GM03348 (cell line): ENCODE measurements at regions not wholly inside any gene's neighbourhood (a gene's known extent, or its start where the extent isn't known, plus 50 kb on each side); places are given as distances from the start of the nearest gene placed in this dataset.

Experiments
- DNase-seq: peaks from one replicate; pipeline ENCODE4 v3.0.0; 2012; ENCODE audit warnings: low spot score

DNA sequence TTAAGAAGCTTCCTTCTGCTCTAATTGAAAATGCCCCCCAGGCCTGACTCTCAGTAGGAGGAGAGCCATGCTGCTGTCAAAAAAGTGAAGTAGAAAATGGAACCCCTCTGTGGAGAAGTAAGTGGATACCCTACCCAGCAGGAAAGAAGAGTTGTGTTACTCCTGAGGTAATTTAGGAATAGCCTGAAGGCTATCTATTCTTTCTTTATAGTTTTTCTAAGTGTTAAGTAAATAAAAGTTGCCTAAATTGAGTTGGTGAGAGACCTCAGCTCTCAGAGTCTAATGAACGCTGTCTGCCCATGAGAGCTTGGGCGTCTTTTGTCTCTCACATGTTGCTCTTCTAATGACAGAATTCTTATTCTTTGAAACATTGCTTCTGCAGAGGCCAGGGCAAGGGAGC is 116.2 kb downstream of the NSUN3 start:
- DNase-seq, result no peak

DNA sequence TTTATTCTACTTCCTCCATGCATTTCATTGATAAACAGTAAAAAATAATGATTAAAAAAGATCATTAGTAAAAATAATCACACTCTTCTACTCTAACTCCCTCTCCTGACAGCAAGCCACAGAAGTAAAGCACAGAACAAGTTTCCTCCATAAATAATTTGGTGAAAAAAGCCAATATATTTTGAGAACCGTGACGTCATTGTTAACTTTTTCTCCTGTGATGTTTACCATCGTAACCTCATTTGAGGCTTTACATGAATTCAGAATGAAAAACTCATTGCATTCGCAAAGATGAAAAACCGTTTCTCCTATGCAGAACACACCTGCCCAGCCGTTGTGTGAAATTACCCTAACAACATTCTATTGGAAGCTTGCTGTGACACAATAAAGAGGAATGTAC is 120.7 kb downstream of the NSUN3 start:
- no peak for DNase-seq

DNA sequence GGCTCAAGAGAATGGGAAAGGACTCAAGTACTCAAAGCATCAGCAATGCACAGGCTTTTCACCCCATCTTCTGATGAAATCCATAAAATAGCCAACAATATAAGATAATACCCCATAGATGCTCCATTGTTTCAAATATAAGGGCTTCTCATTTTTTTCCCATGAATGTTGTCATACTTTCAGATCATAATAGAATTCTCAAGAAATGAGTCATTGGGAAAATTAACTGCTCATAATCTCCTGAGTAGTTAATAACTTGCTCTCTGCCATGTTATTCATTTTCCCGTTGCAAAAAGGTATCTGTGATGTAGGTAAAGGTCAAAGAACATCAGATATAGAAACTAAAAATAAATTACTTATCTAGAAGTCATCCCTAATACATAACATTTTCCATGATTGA is 121.9 kb downstream of the NSUN3 start:
- DNase-seq, result peak; percentile 15

DNA sequence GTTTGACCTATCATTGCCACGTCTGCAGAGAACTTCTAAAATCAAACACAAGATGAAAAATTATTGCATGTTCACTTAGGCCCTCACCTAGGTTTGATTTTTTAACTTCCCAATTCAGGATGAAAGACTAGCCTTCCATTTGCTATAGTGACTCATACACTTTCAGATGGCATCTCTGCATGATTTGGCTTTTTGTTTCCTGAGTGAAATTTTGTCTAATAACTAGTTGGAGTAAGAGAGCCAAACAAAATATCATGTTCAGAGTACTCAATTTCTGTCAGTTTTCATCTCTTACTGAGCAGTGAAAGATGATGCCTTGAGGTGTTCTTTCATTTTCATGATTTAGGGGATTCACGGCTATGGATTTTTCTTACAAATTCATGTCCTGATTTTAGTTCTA is 122.9 kb downstream of the NSUN3 start:
- DNase-seq, result no peak

DNA sequence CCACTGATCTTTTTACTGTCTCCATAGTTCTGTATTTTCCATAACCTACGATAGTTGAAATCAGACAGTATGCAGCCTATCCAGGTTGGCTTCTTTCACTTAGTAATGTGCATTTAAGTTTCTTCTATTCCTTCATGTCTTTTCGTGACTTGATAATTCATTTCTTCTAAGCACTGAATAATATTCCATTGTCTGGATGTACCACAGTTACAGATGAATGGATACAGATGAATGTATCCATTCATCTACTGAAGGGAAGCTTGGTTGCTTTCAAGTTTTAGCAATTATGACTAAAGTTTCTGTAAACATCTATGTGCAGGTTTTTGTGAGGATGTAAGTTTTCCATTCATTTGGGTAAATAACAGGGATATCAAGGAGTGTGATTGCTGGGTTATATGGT is 124.8 kb downstream of the NSUN3 start:
- no peak for DNase-seq

DNA sequence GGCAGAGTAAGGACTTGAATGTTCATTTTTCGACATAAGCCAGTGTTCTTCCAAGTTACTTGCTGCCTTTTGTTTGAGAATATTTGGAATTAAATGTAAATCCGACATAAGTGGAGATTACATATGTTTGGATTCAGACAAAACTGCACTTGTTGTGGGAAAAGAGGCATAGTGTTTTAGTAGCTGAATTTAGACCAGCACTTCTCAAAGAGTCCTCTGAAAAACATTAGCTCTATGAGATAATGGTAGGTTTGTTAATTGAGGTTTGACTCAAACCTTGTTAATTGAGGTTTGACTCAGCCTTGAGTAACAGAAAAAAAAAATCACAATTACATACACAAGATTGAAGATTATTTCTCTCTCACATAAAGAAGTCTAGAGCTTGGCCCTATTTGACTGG is 132.5 kb downstream of the NSUN3 start:
- no peak for DNase-seq

DNA sequence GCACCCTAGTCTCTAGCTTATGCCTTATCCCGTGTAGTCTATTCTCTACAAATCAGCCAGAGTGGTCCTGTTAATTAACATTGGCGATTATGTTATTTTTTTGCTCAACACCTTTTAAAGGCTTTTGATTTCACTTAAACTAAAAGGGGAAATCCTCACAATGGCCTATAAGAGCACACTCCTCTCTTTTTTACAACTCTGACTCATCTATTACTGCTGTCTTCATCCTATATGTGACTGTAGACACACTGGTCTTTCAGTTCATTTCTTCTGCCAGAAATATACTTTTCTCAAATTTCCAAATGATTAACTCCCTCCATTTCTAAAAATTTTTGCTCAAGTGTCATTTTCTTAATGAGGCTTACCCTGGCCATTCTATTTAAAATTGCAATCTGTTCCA is 143.4 kb downstream of the NSUN3 start:
- no peak for DNase-seq

DNA sequence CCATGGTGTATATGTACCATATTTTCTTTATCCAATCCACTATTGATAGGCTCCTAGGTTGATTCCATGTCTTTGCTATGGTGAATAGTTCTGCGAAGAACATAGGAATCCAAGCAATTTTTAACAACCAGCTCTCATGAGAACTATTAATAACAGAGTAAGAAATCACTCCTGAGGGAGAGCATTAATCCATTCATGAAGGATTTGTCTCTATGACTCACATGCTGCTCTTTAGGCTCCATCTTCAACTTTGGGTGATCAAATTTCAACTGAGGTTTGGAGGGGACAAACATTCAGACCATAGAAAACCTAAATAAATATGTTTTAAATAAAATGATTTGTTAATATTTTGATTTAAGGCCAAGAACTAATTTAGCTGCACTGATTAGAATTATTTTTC is 147.4 kb downstream of the NSUN3 start:
- DNase-seq, result no peak

DNA sequence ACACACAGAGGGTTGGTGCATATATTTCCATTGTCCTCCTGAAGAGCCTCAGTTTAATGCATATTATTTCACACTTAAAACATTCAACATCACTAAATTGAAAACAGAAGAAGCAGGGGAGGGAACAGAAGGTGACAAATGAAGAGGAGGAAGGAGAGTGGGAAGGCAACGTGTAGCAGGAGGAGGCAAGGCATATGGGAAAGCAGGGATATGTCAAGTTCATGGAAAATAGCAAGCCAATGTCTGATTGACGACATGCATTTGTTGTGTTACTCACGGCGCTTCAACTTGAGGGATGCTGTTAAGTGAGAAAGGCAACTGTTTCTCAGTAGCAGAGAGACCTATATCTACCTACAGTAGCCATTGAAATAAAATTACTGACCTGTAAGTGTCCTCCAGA is 154.5 kb downstream of the NSUN3 start:
- no peak for DNase-seq

DNA sequence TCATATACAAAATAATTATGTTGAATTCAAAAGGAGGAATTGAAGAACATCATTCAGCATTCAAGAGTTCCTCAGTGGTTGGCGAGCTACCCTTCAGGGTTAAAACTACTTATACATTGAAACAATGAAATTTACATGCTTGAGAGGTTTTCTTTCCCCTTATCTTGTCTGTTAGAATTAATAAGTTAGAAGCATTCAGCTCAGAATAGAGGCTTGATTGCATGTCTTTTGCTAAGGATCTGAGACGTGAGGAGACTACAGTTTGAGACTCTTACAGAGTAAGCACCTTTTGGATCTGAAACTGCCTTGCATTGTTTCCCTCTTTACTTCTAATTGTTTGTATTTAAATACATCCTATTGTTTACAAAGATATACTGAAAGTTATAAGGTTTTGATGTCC is 157.6 kb downstream of the NSUN3 start:
- DNase-seq, result no peak

DNA sequence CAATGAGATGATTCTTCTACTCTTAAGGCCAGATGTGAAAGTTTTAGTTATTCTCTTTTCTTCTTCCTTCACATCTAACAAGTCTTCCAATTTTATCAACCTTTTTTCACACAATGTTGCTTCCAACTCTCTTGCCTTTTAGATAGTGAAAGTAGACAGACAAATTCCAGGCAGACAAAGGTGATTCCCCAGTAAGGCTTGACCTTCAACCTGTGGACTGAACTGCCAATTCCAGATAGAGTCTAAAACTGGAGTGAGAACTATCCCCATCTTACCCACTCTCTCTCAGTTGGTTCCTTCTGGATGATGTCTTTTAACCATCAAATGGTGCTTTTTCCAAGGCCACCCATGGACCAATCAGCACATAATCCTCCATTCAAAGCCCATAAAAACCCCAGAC is 159.0 kb downstream of the NSUN3 start:
- no peak for DNase-seq

DNA sequence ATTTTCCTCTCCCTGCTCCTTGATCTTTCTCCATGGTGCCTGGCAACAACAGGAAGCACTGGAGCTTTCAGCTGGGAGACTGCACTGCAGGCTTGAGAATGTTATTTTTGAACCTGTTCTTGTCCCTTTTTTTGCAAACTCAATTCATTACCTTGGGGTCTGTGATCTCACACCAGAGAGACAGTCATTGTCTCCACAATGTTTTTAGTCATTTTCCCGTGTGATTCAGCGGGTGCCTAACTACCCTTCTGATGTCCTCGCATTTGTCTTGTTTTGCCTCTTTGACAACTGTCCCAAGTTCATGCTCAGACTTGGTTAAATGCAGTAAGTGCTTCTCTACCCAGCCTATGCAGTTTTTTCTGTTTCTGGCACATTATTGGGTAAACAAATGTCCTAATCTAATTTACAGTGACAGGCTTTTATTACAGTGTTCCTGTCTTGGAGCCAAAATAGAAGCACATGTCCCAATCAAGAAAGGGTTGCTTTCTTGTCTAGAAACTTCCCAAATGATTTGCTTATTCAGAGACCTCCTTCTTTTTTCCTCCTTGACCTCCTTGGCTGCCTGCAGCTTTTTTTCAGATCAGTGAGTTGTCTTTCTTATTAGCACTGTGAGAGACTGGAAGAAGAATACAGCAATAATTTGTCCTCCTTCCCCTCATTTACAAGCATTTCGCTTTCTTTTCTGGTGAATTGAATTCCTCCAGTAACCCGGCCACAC is 162.4 kb downstream of the NSUN3 start:
- DNase-seq, result peak; percentile 9

DNA sequence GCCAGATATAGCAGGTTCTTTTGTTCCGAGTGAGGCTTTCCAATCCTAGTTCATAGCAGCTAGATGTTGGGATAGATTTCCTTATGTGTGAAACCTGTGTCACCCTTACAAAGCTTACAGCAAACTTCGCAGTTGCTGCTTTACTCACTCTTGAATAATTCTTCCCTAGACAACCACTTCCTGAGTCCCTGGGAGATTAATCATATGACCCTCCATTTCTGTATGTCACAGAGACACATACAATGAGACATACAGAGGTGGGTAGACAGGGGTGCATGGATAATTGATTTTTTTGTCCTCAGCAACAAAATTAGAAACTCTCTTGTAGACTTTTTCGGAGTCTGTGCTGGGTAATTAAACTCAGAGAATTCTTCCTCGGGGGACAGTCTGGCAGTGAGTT is 163.2 kb downstream of the NSUN3 start:
- DNase-seq, result peak; percentile 36

DNA sequence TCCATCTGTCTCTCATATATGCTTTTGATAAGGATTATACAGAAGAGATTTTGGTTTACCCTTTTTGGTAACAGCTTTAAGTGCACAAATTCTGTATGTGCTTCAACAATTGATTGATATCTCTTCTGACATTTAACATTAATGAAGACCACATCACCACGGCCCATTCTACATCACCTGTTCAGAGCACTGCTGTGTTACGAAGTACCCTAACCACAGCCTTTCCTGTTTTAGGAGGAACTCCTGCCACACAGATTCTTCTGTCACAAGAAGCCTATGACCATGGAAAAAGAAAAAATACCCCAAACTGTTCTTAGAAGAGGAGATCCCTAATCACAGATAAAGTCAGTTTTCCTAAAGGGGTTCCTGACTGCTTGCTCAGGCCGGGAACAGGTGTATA is 170.1 kb downstream of the NSUN3 start:
- no peak for DNase-seq

DNA sequence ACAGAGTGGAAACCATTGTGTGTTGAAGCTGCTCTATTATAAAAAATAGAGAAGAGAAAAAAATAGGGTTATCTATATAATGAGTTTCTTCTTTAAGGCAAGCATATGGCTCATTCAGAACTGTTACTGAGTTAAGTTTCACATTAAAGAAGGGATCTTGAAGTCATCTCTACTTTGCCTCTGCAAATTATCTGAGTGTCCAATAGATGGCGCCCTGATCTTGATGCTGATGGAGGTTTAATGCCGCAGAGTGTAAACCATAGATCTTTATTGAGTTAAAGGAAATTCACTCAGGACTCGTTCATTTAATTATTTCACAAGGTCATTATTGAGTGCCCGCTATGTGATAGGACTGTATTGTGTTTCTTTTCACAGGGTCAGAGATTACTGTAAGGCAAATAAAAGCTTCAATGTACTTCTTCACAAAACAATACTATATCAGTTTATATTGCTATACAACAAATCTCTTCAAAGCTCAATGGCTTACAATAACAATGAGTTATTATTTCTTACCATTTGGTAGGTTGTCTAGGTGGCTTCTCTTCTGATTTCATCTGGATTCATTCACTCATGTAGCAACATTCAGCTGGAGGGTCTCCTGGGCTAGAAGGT is 171.4 kb downstream of the NSUN3 start:
- peak; percentile 65 for DNase-seq

DNA sequence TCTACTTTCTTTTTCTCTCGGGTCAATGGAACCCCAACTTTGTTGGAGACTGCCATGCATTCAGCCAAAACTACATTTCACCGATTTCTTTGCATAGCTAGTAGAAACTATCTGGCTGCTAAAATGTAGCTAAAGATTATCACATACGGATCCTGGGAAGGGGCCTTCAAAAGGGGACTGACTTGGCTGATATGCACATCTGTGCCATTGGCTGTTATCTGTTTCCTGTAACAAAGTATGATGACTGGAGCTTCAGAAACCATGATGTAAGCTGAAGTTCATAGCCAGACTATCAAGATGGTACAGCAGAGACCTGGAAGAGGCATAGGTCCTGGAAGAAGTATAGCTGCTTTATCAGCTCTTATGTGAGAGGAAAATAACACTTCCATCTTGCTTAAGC is 179.1 kb downstream of the NSUN3 start:
- DNase-seq, result no peak

DNA sequence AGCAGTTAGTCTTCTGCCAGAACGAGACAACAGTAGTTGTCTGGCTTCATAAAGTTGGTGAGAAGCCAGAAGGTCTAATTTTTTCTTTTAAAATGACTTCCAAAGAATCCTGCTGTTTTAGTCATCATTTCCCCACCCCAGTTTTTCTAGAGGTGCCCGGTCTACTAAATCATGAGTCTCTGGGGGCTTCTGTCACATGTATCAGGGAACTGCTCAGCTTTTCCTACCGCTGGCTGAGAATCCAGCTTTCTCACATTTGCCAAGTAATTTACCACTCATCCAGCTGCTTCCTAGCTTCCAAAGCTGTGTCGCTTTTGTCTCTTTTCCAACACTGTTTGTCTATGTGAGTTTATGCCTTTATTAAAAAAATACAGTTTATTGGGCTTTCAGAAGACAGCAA is 183.3 kb downstream of the NSUN3 start:
- peak; percentile 50 for DNase-seq

DNA sequence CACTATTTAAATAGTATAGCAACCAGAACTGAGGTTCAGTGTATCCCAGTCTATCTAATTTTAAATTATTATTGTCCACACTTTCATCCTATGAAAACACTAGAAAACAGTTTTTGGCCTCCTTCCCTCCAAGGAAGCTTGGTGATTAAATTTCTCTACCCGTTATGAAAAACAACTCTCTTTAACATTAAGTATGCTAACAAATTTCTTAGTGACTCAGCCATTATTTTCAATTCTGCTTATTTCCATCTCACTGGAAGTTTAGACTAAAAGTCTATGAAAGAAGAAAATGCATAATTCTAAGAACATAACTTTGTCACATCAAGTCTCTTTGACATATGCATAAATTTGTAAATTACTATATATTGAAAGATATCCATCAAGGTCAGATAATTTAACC is 185.2 kb downstream of the NSUN3 start:
- no peak for DNase-seq

DNA sequence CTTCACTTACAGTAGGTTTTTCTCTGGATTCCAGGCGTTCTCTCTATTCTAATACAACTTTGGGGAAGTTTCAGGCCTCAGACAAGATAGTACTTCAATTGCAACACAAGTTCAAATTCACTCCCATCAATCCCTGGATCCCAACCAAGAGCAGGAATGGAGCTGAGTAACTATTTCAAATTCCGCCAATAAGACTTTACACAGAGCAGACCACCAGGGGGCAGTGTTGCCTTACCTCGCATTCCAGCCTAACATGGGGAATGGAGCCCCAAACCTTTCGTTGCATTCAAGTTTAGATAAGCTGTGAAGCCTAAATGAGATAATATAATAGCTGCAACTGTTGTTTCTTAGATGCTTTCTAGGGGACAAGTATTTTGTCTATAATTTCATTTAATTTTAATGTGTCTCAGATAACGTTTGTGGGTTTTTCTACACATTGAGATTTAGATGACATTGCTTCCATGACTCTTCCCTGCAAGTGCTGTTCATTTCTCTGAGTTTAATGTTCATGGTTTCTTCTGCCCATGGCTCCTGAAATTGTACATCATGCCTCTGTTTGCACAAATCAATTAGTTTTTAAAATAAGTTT is 186.7 kb downstream of the NSUN3 start:
- peak; percentile 80 for DNase-seq

DNA sequence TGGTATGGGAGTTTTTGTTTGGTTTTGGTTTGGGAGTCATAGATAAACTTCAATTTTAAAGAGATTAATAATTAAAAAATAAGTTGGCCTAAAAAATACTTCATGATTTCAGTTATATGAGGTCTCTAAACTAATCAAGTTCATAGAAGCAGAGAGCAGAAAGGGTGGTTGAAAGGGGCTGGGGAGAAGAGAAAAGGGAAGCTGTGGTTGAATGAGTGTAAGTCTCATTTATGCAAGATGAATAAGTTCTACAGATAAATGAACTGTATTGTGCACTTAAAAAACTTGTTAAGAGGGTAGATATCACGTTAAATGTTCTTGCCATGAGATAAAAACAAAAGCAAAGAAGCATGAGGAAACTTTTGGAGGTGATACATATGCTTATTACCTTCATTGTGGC is 188.7 kb downstream of the NSUN3 start:
- DNase-seq, result no peak

DNA sequence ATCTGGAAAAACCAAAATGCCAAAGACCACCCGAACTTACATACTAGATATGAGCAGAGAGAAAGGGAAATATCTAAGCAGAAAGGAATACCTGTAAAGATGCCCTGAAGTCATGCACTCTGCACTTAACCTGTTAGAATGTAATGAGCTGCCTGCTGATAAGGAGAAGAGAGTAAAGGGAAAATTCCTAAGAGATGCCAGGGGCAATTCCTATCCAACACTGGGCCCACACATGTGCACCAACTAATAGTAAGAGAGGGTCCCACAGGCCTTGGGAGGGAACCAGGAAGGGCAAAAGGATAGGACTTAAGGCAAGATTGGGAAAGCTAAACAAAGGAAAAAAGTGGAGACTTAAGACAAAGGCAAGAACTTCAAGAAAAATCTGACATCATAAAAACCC is 189.5 kb downstream of the NSUN3 start:
- no peak for DNase-seq

DNA sequence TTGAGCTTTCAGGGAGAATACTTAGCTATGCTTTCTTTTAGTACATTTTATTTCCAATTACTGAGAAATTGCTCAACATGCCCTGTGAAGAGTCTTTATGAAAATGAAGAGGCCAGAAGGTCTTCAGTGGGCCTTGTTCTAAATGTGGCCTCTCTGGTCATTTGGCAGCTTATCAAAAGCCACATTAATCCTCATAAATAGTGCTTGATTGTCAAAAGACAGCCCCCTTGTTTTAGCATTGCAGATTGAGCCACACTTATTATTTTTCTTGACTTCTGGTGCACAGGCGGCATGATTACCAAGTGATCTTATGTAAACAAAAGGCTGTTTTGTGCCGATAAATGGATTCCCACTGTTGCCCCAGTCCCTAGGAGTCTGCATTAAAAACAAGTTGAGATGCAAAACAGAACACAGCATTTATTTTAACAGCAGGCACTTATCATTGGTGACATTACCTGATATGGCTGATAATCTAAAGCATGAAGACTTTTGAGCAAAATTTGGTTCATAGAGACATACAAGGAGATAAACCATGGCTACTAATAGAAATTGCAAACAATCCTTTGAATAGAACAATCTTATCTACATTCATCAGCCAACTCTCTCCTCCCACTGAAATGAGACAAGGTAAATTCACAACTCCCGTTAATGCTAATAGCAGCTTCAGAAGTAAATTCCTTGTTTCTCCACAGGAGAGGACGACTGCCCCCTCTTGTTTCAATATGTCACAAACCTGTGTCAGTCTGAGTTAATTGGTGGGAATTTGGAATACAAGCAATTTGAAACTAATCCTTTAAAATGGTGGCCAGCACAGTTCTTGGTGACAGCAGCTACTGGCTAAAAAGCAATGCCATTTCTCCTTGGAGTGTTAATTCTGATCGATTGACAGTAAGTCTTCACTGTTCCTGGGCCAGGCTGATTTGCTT is 194.3 kb downstream of the NSUN3 start:
- no peak for DNase-seq

DNA sequence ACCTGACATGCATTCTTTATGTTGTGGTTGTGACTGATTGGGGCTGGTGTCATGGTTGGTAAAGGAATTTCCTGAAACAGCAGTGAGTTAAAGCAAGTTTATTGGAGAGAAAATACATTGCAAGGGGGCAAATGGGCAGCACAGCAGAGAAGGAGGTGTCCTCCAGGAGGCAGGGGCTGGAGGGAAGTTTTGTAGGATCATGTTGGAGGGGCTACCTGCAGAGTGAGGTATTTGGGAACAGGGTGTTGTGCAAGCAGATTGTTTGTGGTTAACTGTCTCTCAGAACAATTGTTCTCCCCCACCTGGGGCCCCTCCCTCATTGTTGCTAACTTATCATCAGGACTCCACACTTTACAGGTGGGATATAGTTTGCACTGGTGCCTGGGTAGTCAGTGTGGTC is 196.0 kb downstream of the NSUN3 start:
- no peak for DNase-seq
